Upper lobe of left lung (tissue), 6 donors: ENCODE measurements at regions not wholly inside any gene's neighbourhood (a gene's known extent, or its start where the extent isn't known, plus 50 kb on each side); places are given as distances from the start of the nearest gene placed in this dataset.

Experiments used
- ATAC-seq, 2 donors: fragments of 200-7000 bp; cut with Tn5 transposase; one replicate each; pipeline ENCODE4 v1.9.1; 2022; ENCODE audit warnings: mild to moderate bottlenecking in 2 of 2, moderate library complexity in 2 of 2; ENCODE audit not compliant: low FRiP score in 2 of 2
- DNase-seq, 2 donors: peaks; one replicate each; pipeline ENCODE4 v3.0.0-alpha.2; 2019 to 2020
- H3K27ac ChIP-seq, 4 donors: fragments of 200-600 bp; sonication (generic); one replicate each; pipeline ENCODE4 v1.5.1; 2016 to 2019
- H3K27me3 ChIP-seq, 4 donors: fragments of 200-600 bp; sonication (generic); one replicate each; pipeline ENCODE4 v1.5.1; 2017 to 2019
- H3K36me3 ChIP-seq, 4 donors: fragments of 200-600 bp; sonication (generic); one replicate each; pipeline ENCODE4 v1.5.1; 2016 to 2019
- H3K4me1 ChIP-seq, 4 donors: fragments of 200-600 bp; sonication (generic); one replicate each; pipeline ENCODE4 v1.5.1; 2018 to 2019
- H3K4me3 ChIP-seq, 4 donors: fragments of 200-600 bp; sonication (generic); one replicate each; pipeline ENCODE4 v1.5.1; 2017 to 2019; ENCODE audit warnings: mild to moderate bottlenecking in 2 of 4, moderate library complexity in 1 of 4
- H3K9me3 ChIP-seq, 4 donors: fragments of 200-600 bp; sonication (generic); one replicate each; pipeline ENCODE4 v1.5.1; 2018 to 2019
- EP300 ChIP-seq, 4 donors: sonication (generic); formaldehyde crosslinking; IDR thresholded peaks; one replicate each; pipeline ENCODE4 v1.5.1; 2017; ENCODE audit warnings: antibody characterized with exemption in 4 of 4, control low read depth in 2 of 4
- POLR2A ChIP-seq, 4 donors: fragments of 450-650 bp; IDR thresholded peaks; one replicate each; pipeline ENCODE4 v1.5.1; 2016 to 2017; ENCODE audit warnings: antibody characterized with exemption in 4 of 4, mild to moderate bottlenecking in 2 of 4
- POLR2AphosphoS5 ChIP-seq, 2 donors: sonication (generic); formaldehyde crosslinking; IDR thresholded peaks; one replicate each; pipeline ENCODE4 v1.5.1; 2017; ENCODE audit warnings: antibody characterized with exemption in 2 of 2
- WGBS, 2 donors: methylation state at CpG; one replicate each; pipeline ENCODE4 v1.1.5; 2017 to 2018; 5-methylcytosine and 5-hydroxymethylcytosine counted together
- TF ChIP-seq, protein P1 (sequence below), 6 experiments: fragments of 450-650 bp in 4 of 6; fragments of 200-600 bp in 2 of 6; sonication (generic) in 2 of 6; IDR thresholded peaks; one replicate each; pipeline ENCODE4 v1.5.1; 2016 to 2019; ENCODE audit warnings: antibody characterized with exemption in 6 of 6
- donor health status: DM: no; HTN: no; CAD: no; lungs with moderate emphysema.
- donor health status: DM: no; HTN: yes; CAD: no; lungs with severe emphysema.

DNA sequence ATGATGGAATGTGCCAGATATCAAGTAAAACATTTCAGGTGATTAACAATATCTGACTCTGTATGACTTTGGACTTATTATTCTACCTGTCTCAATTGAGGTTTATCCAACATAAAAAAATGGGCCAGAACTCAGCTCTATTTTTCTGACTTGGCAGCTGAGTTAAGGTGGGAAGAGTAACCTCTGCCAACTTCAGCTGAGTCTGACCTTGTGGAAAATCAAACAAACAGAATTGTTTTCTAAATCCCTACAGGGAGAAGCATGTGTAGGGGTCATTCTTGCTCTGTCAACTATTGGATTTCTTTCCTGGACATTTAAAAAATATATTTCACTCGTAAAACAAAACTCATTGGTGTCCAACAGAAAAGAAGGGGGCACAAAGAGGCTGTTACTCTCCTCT lies 139.4 kb upstream of the TLR4 start:
- H3K27me3 ChIP-seq, result no peaks in the 10 kb centered on the region
- ATAC-seq (no peak), DNase-seq (no peak)
- H3K36me3 ChIP-seq, result no peaks in the 10 kb centered on the region
- no peak overlapping the region for H3K27ac ChIP-seq
- no peaks in the 10 kb centered on the region for H3K4me1 ChIP-seq
- TF ChIP-seq, protein P1, sequence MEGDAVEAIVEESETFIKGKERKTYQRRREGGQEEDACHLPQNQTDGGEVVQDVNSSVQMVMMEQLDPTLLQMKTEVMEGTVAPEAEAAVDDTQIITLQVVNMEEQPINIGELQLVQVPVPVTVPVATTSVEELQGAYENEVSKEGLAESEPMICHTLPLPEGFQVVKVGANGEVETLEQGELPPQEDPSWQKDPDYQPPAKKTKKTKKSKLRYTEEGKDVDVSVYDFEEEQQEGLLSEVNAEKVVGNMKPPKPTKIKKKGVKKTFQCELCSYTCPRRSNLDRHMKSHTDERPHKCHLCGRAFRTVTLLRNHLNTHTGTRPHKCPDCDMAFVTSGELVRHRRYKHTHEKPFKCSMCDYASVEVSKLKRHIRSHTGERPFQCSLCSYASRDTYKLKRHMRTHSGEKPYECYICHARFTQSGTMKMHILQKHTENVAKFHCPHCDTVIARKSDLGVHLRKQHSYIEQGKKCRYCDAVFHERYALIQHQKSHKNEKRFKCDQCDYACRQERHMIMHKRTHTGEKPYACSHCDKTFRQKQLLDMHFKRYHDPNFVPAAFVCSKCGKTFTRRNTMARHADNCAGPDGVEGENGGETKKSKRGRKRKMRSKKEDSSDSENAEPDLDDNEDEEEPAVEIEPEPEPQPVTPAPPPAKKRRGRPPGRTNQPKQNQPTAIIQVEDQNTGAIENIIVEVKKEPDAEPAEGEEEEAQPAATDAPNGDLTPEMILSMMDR (IDR thresholded peaks at IDR 0.05), result no peak
- TF ChIP-seq EP300 (IDR thresholded peaks at IDR 0.05), result no peak
- TF ChIP-seq POLR2AphosphoS5 (IDR thresholded peaks at IDR 0.05), result no peak
- TF ChIP-seq POLR2A (IDR thresholded peaks at IDR 0.05), result no peak
- 65 to 79% methylated on average over 1 of the region's 1 CpG for WGBS, 2 donors
- no peak overlapping the region for H3K4me3 ChIP-seq
- H3K9me3 ChIP-seq, result no peaks in the 10 kb centered on the region

DNA sequence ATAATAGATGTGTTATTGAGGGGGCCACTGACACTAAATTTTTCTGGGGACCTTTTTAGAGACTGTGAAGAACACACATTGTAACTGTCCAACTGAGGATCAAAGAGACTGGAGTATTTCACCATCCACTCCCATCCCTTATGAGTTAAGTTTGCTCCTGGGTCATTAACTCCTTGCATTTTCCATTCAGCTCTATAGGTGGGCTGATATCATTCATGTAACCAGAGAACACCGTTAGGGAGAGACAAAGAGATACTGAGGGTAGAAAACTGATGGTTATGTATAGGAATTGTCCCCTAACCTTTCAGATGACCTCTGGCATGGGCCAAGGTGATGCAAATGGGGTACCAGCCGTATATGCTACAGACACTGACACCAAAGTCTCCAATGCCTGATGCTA lies 142.4 kb upstream of the TLR4 start:
- Histone ChIP-seq H3K36me3 (no peaks in the 10 kb centered on the region), H3K4me1 (no peaks in the 10 kb centered on the region), H3K27ac (no peak overlapping the region), H3K27me3 (no peaks in the 10 kb centered on the region), H3K9me3 (no peaks in the 10 kb centered on the region), H3K4me3 (no peak overlapping the region)
- no peak for ATAC-seq
- 37 to 38% methylated on average over 2 of the region's 2 CpGs for WGBS, 2 donors
- no peak for DNase-seq
- TF ChIP-seq EP300 (IDR thresholded peaks at IDR 0.05), result no peak
- no peak for TF ChIP-seq POLR2AphosphoS5 (IDR thresholded peaks at IDR 0.05)
- TF ChIP-seq, protein P1 (IDR thresholded peaks at IDR 0.05), result no peak
- TF ChIP-seq POLR2A (IDR thresholded peaks at IDR 0.05), result no peak

DNA sequence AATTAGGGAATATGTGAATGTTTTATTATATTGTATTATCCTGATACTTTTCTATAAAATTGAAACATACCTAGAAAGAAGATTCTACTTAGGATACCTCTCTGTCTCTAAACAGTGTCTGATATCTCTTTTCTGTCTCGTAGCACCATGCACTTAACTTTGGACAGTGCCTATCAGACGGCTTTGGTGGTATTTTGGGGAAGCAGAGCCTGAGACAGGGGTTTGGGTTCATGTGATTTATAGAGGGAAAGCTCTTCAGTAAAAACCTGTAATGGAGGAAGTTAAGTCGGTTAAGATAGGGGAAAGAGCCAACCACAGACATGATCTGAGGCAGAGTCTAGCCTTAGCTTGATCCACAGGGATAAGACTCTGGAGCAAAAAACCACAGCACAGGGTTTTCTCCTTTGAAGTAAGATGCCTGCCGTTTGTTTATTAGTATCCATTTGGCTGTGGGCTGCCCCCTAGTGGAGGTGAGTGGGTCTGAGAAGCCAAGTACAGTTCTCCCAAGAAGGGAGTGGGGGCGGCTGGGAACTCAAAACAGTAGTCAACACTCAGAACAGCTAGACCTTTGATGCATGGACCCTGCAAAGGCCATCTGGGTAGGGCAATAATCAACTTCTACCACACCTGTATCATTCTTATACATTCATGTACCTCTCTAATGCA lies 141.2 kb upstream of the ASTN2 start:
- H3K4me1 ChIP-seq, result no peaks in the 10 kb centered on the region
- no peak for TF ChIP-seq EP300 (IDR thresholded peaks at IDR 0.05)
- TF ChIP-seq, protein P1 (IDR thresholded peaks at IDR 0.05), result peak in 3 of 6 experiments; percentile 25 to 38 (median 26)
- TF ChIP-seq POLR2AphosphoS5 (IDR thresholded peaks at IDR 0.05), result no peak
- TF ChIP-seq POLR2A (IDR thresholded peaks at IDR 0.05), result no peak
- H3K4me3 ChIP-seq, result no peak overlapping the region
- ATAC-seq (peak in 1 of 2 donors; percentile 39), DNase-seq (peak in 1 of 2 donors; percentile 52)
- H3K27me3 ChIP-seq, result no peaks in the 10 kb centered on the region
- no peak overlapping the region for H3K27ac ChIP-seq
- 57 to 63% methylated on average over 5 of the region's 5 CpGs for WGBS, 2 donors
- H3K36me3 ChIP-seq, result no peaks in the 10 kb centered on the region
- no peaks in the 10 kb centered on the region for H3K9me3 ChIP-seq

DNA sequence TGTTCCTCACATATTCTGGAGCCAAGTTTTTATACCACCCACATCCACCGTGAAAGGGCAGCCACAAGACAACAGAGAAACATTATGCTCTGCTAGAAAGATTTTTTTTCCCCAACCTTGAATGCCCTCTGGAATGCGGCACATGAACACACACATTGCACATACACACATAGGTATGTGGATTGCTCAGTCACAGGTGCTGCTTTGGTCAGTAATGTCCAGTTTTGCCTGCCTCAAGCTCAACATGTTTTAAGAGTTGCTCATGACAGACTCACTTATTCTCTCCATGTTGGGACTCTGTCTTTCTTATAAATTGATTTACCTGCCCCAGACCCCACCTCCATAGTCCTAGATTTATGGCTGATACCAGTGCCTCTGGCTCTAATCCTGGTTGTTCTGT lies 138.0 kb upstream of the ASTN2 start:
- no peak for DNase-seq
- 81 to 91% methylated on average over 2 of the region's 2 CpGs for WGBS, 2 donors
- no peaks in the 10 kb centered on the region for H3K27me3 ChIP-seq
- H3K4me1 ChIP-seq, result no peaks in the 10 kb centered on the region
- no peak overlapping the region for H3K27ac ChIP-seq
- no peaks in the 10 kb centered on the region for H3K36me3 ChIP-seq
- H3K4me3 ChIP-seq, result no peak overlapping the region
- ATAC-seq, result no peak
- TF ChIP-seq POLR2AphosphoS5 (IDR thresholded peaks at IDR 0.05), result no peak
- no peaks in the 10 kb centered on the region for H3K9me3 ChIP-seq

DNA sequence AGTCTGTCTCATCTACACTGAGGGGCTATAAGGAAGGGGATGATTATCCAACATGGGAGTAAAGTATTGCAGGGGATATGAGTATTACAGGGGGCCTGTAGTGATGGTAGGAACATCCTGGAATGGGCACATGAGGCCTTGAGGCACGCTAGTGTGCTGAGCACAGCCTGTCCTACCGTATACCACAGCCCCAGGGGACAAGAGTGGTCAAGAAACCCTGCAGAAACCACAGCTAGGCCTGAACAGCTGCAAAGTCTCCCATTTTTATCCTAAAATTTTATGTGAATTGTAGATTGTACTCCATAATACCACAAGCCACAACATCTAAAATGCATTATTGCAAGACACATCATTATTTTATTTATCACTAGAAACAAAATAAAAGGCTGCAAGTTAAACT lies 136.3 kb upstream of the ASTN2 start:
- WGBS, 2 donors, result 58 to 83% methylated on average over 2 of the region's 2 CpGs
- Histone ChIP-seq H3K36me3 (no peaks in the 10 kb centered on the region), H3K27ac (no peak overlapping the region), H3K27me3 (no peaks in the 10 kb centered on the region), H3K9me3 (no peaks in the 10 kb centered on the region), H3K4me1 (peaks cover 0 to 7% (median 3%) of the 10 kb centered on the region in 4 donors), H3K4me3 (no peak overlapping the region)
- DNase-seq, result no peak
- no peak for ATAC-seq
- TF ChIP-seq EP300 (IDR thresholded peaks at IDR 0.05), result no peak
- no peak for TF ChIP-seq POLR2AphosphoS5 (IDR thresholded peaks at IDR 0.05)
- TF ChIP-seq, protein P1 (IDR thresholded peaks at IDR 0.05), result no peak
- TF ChIP-seq POLR2A (IDR thresholded peaks at IDR 0.05), result no peak
